Lower leg skin (tissue), 3 donors: ENCODE measurements at regions not wholly inside any gene's neighbourhood (a gene's known extent, or its start where the extent isn't known, plus 50 kb on each side); places are given as distances from the start of the nearest gene placed in this dataset.

Source experiments
- POLR2A ChIP-seq, 2 donors: fragments of 450-650 bp; IDR thresholded peaks; one replicate each; pipeline ENCODE4 v1.6.1; 2016 to 2017; ENCODE audit warnings: antibody characterized with exemption in 2 of 2, mild to moderate bottlenecking in 1 of 2, moderate library complexity in 1 of 2
- TF ChIP-seq, protein P1 (sequence below), 3 donors: fragments of 450-650 bp; IDR thresholded peaks; one replicate each; pipeline ENCODE4 v1.5.1; 2016; ENCODE audit warnings: antibody characterized with exemption in 3 of 3, mild to moderate bottlenecking in 3 of 3, moderate library complexity in 2 of 3

DNA sequence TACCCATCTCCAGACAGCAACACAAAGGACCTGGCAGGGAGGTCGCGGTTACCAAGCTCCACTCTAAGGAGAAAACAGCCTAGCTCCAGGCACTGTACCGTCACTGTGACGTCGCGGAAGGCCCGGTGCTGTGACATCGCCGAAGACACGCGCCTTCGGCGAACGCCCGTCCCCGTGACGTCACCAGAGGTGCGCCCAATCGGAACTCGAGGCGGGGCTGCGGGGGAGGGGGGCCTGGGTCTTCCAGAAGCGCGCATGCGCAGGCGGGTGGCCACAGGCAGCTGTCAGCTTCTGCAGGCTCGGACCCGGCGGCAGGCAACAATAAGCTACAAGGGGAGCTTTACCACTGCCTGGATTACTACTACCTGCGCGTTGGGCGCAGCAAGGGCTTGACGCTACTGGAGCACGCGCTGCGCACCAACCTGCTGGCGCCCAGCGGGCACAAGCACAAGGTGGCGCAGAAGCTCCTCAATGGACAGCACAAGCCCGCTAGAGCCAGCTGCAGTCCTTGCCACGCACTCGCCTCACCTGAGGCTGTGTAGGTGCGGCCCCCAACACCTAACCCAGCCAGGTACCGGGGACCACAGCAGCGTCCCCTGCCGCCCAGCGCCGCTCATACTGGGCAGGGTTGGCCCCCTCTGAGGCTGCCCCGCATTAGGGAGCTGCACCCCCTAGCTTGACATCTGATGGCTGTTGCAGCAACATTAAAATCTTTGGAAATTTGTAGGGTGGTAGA is 208.4 kb downstream of the TPST1 start:
- no peak for TF ChIP-seq POLR2A (IDR thresholded peaks at IDR 0.05)
- TF ChIP-seq, protein P1, sequence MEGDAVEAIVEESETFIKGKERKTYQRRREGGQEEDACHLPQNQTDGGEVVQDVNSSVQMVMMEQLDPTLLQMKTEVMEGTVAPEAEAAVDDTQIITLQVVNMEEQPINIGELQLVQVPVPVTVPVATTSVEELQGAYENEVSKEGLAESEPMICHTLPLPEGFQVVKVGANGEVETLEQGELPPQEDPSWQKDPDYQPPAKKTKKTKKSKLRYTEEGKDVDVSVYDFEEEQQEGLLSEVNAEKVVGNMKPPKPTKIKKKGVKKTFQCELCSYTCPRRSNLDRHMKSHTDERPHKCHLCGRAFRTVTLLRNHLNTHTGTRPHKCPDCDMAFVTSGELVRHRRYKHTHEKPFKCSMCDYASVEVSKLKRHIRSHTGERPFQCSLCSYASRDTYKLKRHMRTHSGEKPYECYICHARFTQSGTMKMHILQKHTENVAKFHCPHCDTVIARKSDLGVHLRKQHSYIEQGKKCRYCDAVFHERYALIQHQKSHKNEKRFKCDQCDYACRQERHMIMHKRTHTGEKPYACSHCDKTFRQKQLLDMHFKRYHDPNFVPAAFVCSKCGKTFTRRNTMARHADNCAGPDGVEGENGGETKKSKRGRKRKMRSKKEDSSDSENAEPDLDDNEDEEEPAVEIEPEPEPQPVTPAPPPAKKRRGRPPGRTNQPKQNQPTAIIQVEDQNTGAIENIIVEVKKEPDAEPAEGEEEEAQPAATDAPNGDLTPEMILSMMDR (IDR thresholded peaks at IDR 0.05) = no peak
